ENCODE measurements at regions not wholly inside any gene's neighbourhood (a gene's known extent, or its start where the extent isn't known, plus 50 kb on each side); places are given as distances from the start of the nearest gene placed in this dataset.

DNA sequence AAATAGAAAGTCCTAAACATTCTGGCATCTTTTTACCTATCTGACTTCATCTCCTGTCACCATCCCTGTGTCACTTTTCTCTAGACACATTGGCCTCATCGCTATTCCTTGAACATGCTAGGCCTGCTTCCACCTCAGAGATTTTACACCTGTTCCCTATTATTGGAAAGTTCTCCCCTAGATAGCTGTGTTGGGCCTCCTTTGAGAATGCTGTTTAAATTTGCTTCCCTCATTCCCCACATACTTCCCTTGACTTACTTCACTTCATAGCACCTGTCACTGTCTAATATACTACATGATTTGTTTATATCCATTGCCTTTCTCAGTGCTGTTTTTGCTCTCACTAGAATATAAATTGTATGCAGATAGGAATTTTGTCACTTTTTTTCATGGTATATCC is 317.0 kb upstream of the GCFC2 start:
- Histone ChIP-seq H4K20me1 (ENCODE audit: insufficient read depth) (no peaks in the 10 kb centered on the region), H3K79me2 (ENCODE audit: insufficient read depth) (no peaks in the 10 kb centered on the region), H3K9me2 (no peaks in the 10 kb centered on the region), H3K36me3 (replicated peaks in 1 of 2; ENCODE audit: control insufficient read depth in 1 of 2, insufficient read depth in 2 of 2, low read length in 1 of 2) (no peaks in the 10 kb centered on the region), H3K27me3 (ENCODE audit: insufficient read depth) (no peaks in the 10 kb centered on the region), H3K9me3 (no peaks in the 10 kb centered on the region), H3K27ac (ENCODE audit: low read depth in 2 of 2, low read length in 1 of 2) (no peak overlapping the region), H3K4me3 (ENCODE audit: low read depth in 2 of 2, low read length in 1 of 2) (no peak overlapping the region), H3F3A (replicated peaks; ENCODE audit: insufficient read depth) (no peaks in the 10 kb centered on the region), H3K4me1 (ENCODE audit: control insufficient read depth in 1 of 2, insufficient read depth in 2 of 2, low read depth in 1 of 2, low read length in 1 of 2) (no peaks in the 10 kb centered on the region), H3K9ac (no peak overlapping the region), H2AFZ (ENCODE audit: low read depth) (no peak overlapping the region), H3K4me2 (no peak overlapping the region)
- TF ChIP-seq JUND (IDR thresholded peaks at IDR 0.05), result no peak
- TF ChIP-seq RCOR1 (IDR thresholded peaks at IDR 0.05; ENCODE audit: low read length), result no peak
- TF ChIP-seq, protein P1, sequence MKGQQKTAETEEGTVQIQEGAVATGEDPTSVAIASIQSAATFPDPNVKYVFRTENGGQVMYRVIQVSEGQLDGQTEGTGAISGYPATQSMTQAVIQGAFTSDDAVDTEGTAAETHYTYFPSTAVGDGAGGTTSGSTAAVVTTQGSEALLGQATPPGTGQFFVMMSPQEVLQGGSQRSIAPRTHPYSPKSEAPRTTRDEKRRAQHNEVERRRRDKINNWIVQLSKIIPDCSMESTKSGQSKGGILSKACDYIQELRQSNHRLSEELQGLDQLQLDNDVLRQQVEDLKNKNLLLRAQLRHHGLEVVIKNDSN (IDR thresholded peaks at IDR 0.05; ENCODE audit: borderline replicate concordance, low read depth), result no peak
- TF ChIP-seq TAF1 (IDR thresholded peaks at IDR 0.05; ENCODE audit: borderline replicate concordance, low read depth, low read length), result no peak
- no peak for TF ChIP-seq FOXM1 (IDR thresholded peaks at IDR 0.05; ENCODE audit: low read depth)
- TF ChIP-seq MXI1 (IDR thresholded peaks at IDR 0.05; ENCODE audit: low read depth, low read length), result no peak
- TF ChIP-seq, protein P2, sequence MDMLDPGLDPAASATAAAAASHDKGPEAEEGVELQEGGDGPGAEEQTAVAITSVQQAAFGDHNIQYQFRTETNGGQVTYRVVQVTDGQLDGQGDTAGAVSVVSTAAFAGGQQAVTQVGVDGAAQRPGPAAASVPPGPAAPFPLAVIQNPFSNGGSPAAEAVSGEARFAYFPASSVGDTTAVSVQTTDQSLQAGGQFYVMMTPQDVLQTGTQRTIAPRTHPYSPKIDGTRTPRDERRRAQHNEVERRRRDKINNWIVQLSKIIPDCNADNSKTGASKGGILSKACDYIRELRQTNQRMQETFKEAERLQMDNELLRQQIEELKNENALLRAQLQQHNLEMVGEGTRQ (IDR thresholded peaks at IDR 0.05; ENCODE audit: borderline replicate concordance, low read depth, low read length), result no peak
- TF ChIP-seq SIN3A (IDR thresholded peaks at IDR 0.05; ENCODE audit: borderline replicate concordance, low read depth, low read length), result no peak
- no peak for TF ChIP-seq RXRA (IDR thresholded peaks at IDR 0.05; ENCODE audit: borderline replicate concordance, low read depth)
- no peak for TF ChIP-seq YY1 (IDR thresholded peaks at IDR 0.05; ENCODE audit: low read depth)
- TF ChIP-seq GATA2 (CRISPR knock-in tag; IDR thresholded peaks at IDR 0.05), result no peak
- TF ChIP-seq, protein P3, sequence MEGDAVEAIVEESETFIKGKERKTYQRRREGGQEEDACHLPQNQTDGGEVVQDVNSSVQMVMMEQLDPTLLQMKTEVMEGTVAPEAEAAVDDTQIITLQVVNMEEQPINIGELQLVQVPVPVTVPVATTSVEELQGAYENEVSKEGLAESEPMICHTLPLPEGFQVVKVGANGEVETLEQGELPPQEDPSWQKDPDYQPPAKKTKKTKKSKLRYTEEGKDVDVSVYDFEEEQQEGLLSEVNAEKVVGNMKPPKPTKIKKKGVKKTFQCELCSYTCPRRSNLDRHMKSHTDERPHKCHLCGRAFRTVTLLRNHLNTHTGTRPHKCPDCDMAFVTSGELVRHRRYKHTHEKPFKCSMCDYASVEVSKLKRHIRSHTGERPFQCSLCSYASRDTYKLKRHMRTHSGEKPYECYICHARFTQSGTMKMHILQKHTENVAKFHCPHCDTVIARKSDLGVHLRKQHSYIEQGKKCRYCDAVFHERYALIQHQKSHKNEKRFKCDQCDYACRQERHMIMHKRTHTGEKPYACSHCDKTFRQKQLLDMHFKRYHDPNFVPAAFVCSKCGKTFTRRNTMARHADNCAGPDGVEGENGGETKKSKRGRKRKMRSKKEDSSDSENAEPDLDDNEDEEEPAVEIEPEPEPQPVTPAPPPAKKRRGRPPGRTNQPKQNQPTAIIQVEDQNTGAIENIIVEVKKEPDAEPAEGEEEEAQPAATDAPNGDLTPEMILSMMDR (IDR thresholded peaks at IDR 0.05), result no peak
- no peak for TF ChIP-seq EP300 (IDR thresholded peaks at IDR 0.05; ENCODE audit: borderline replicate concordance in 1 of 2, low read depth in 1 of 2, low read length in 1 of 2)
- TF ChIP-seq CHD2 (IDR thresholded peaks at IDR 0.05; ENCODE audit: low read length, partially characterized antibody), result no peak
- TF ChIP-seq, protein P4, sequence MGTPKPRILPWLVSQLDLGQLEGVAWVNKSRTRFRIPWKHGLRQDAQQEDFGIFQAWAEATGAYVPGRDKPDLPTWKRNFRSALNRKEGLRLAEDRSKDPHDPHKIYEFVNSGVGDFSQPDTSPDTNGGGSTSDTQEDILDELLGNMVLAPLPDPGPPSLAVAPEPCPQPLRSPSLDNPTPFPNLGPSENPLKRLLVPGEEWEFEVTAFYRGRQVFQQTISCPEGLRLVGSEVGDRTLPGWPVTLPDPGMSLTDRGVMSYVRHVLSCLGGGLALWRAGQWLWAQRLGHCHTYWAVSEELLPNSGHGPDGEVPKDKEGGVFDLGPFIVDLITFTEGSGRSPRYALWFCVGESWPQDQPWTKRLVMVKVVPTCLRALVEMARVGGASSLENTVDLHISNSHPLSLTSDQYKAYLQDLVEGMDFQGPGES (IDR thresholded peaks at IDR 0.05; ENCODE audit: low read depth, low read length), result no peak
- TF ChIP-seq MEF2A (IDR thresholded peaks at IDR 0.05; ENCODE audit: borderline replicate concordance, low read depth), result no peak
- WGBS (ENCODE audit: low lambda C conversion rate), result 50% methylated on average over 1 of the region's 1 CpG
- no peak for DNase-seq
- ChIA-PET CTCF (no interaction called here), POLR2A (no interaction called here)
